Mesothelial cell of epicardium (in vitro differentiated cells): ENCODE measurements at regions not wholly inside any gene's neighbourhood (a gene's known extent, or its start where the extent isn't known, plus 50 kb on each side); places are given as distances from the start of the nearest gene placed in this dataset.

Experiments used
- DNase-seq, 2 experiments: peaks; one replicate each; pipeline ENCODE4 v3.0.0; 2021; ENCODE audit warnings: low spot score in 2 of 2; ENCODE audit not compliant: unreplicated experiment in 2 of 2
- H3K27ac Mint-ChIP-seq: 2 replicates; pipeline ENCODE4 v1.8.0; 2021; ENCODE audit warnings: mixed read lengths
- H3K27me3 Mint-ChIP-seq: 2 replicates; pipeline ENCODE4 v1.8.0; 2021; ENCODE audit warnings: low read depth, mixed read lengths
- H3K36me3 Mint-ChIP-seq: 2 replicates; pipeline ENCODE4 v1.8.0; 2021; ENCODE audit warnings: mixed read lengths
- H3K4me1 Mint-ChIP-seq: 2 replicates; pipeline ENCODE4 v1.8.0; 2021; ENCODE audit warnings: mixed read lengths
- H3K4me3 Mint-ChIP-seq: 2 replicates; pipeline ENCODE4 v1.8.0; 2021; ENCODE audit warnings: mild to moderate bottlenecking, moderate library complexity, mixed read lengths
- H3K9me3 Mint-ChIP-seq: 2 replicates; pipeline ENCODE4 v1.8.0; 2021; ENCODE audit warnings: mixed read lengths
- CTCF ChIP-seq: fragments of 200-600 bp; sonication (generic); IDR thresholded peaks from one replicate; pipeline ENCODE4 v1.5.0; 2021; ENCODE audit warnings: antibody characterized with exemption; ENCODE audit not compliant: unreplicated experiment

GRCh38 chr2:240253583-240254145 is 113.2 kb upstream of the OTOS start:
- DNase-seq: no peak
- Mint-ChIP-seq H3K4me3 (no peak overlapping the region), H3K36me3 (no peaks in the 10 kb centered on the region), H3K27me3 (no peaks in the 10 kb centered on the region), H3K4me1 (peaks cover 75% of the 10 kb centered on the region), H3K9me3 (no peaks in the 10 kb centered on the region), H3K27ac (peak overlapping the region; percentile 92)
- no peak for TF ChIP-seq CTCF

GRCh38 chr2:240254337-240255164 is 114.1 kb upstream of the OTOS start:
- Mint-ChIP-seq H3K4me1 (peaks cover 75% of the 10 kb centered on the region), H3K27ac (peak overlapping the region; percentile 99), H3K27me3 (no peaks in the 10 kb centered on the region), H3K4me3 (peak overlapping the region; percentile 62), H3K9me3 (no peaks in the 10 kb centered on the region), H3K36me3 (no peaks in the 10 kb centered on the region)
- no peak for DNase-seq
- TF ChIP-seq CTCF: no peak

GRCh38 chr2:240255165-240255491 is 114.7 kb upstream of the OTOS start:
- no peak for DNase-seq
- H3K27me3 Mint-ChIP-seq: no peaks in the 10 kb centered on the region

GRCh38 chr2:240255811-240256703 is 115.6 kb upstream of the OTOS start:
- Mint-ChIP-seq H3K27me3 (no peaks in the 10 kb centered on the region), H3K27ac (peak overlapping the region; percentile 99), H3K9me3 (peaks cover under 1% of the 10 kb centered on the region), H3K4me1 (peaks cover 71% of the 10 kb centered on the region), H3K4me3 (peak overlapping the region; percentile 62), H3K36me3 (no peaks in the 10 kb centered on the region)
- TF ChIP-seq CTCF: no peak
- DNase-seq: peak in 1 of 2 experiments; percentile 64

More at GRCh38 chr2:240255165-240255491, 114.7 kb upstream of the OTOS start:
- TF ChIP-seq CTCF: no peak
- Mint-ChIP-seq H3K9me3 (no peaks in the 10 kb centered on the region), H3K4me1 (peaks cover 74% of the 10 kb centered on the region), H3K4me3 (peak overlapping the region; percentile 62), H3K36me3 (no peaks in the 10 kb centered on the region), H3K27ac (peak overlapping the region; percentile 99)

- Mint-ChIP-seq H3K4me1 (peaks cover 66% of the 10 kb centered on the region), H3K9me3 (peaks cover 10% of the 10 kb centered on the region), H3K27me3 (no peaks in the 10 kb centered on the region), H3K4me3 (no peak overlapping the region), H3K27ac (peak overlapping the region; percentile 99), H3K36me3 (peaks cover 1% of the 10 kb centered on the region)
- DNase-seq: no peak
- TF ChIP-seq CTCF: no peak
Measured at GRCh38 chr2:240256704-240257637, 116.5 kb upstream of the OTOS start.
